Transverse colon (tissue), 4 donors: ENCODE measurements at regions not wholly inside any gene's neighbourhood (a gene's known extent, or its start where the extent isn't known, plus 50 kb on each side); places are given as distances from the start of the nearest gene placed in this dataset.

Source experiments
- POLR2A ChIP-seq: fragments of 450-650 bp; IDR thresholded peaks from one replicate; pipeline ENCODE4 v1.6.1; 2016; ENCODE audit warnings: antibody characterized with exemption, mild to moderate bottlenecking, moderate library complexity
- POLR2AphosphoS5 ChIP-seq, 3 donors: sonication (generic); formaldehyde crosslinking; IDR thresholded peaks; one replicate each; pipeline ENCODE4 v1.6.1; 2016; ENCODE audit warnings: antibody characterized with exemption in 3 of 3
- TF ChIP-seq, protein P1 (sequence below), 5 experiments: fragments of 200-600 bp in 3 of 5; fragments of 450-650 bp in 2 of 5; sonication (generic) in 3 of 5; IDR thresholded peaks; 1 replicate in 2 of 5; 2 replicates in 3 of 5; pipeline ENCODE4 v1.5.1; 2016 to 2017; ENCODE audit warnings: antibody characterized with exemption in 5 of 5, inconsistent platforms in 3 of 5, mild to moderate bottlenecking in 2 of 5, moderate library complexity in 1 of 5

- TF ChIP-seq, protein P1, sequence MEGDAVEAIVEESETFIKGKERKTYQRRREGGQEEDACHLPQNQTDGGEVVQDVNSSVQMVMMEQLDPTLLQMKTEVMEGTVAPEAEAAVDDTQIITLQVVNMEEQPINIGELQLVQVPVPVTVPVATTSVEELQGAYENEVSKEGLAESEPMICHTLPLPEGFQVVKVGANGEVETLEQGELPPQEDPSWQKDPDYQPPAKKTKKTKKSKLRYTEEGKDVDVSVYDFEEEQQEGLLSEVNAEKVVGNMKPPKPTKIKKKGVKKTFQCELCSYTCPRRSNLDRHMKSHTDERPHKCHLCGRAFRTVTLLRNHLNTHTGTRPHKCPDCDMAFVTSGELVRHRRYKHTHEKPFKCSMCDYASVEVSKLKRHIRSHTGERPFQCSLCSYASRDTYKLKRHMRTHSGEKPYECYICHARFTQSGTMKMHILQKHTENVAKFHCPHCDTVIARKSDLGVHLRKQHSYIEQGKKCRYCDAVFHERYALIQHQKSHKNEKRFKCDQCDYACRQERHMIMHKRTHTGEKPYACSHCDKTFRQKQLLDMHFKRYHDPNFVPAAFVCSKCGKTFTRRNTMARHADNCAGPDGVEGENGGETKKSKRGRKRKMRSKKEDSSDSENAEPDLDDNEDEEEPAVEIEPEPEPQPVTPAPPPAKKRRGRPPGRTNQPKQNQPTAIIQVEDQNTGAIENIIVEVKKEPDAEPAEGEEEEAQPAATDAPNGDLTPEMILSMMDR (IDR thresholded peaks at IDR 0.05), result no peak
- TF ChIP-seq POLR2A, result no peak
- no peak for TF ChIP-seq POLR2AphosphoS5 (IDR thresholded peaks at IDR 0.05)
Observed at GRCh38 chr2:34179511-34179910, 580.4 kb upstream of the FAM98A start.
